Neuronal stem cell (in vitro differentiated cells): ENCODE measurements at regions not wholly inside any gene's neighbourhood (a gene's known extent, or its start where the extent isn't known, plus 50 kb on each side); places are given as distances from the start of the nearest gene placed in this dataset.

Experiments used
- DNase-seq: peaks from one replicate; pipeline ENCODE4 v3.0.0-alpha.2; 2013; ENCODE audit warnings: low spot score
- H2AFZ ChIP-seq: one replicate; pipeline ENCODE4 v1.6.1; 2013; ENCODE audit warnings: mild to moderate bottlenecking, low read length, inconsistent platforms
- H2AK5ac ChIP-seq: 2 replicates; pipeline ENCODE4 v1.6.1; 2013; ENCODE audit warnings: low read depth, mild to moderate bottlenecking, inconsistent platforms, low read length, moderate library complexity, mixed read lengths
- H2BK120ac ChIP-seq: 2 replicates; pipeline ENCODE4 v1.6.1; 2013; ENCODE audit warnings: low read depth, mild to moderate bottlenecking, inconsistent platforms, low read length, moderate library complexity, mixed read lengths
- H2BK12ac ChIP-seq: one replicate; pipeline ENCODE4 v1.6.1; 2013; ENCODE audit warnings: low read length, inconsistent platforms
- H2BK15ac ChIP-seq: 2 replicates; pipeline ENCODE4 v1.6.1; 2013; ENCODE audit warnings: mild to moderate bottlenecking, low read length, inconsistent platforms, mixed read lengths
- H2BK5ac ChIP-seq: one replicate; pipeline ENCODE4 v1.6.1; 2013; ENCODE audit warnings: inconsistent platforms, mild to moderate bottlenecking, low read length, moderate library complexity
- H3K14ac ChIP-seq: one replicate; pipeline ENCODE4 v1.6.1; 2013; ENCODE audit warnings: low read length, inconsistent platforms
- H3K18ac ChIP-seq: 2 replicates; pipeline ENCODE4 v1.6.1; 2013; ENCODE audit warnings: low read length, inconsistent platforms
- H3K23ac ChIP-seq: 2 replicates; pipeline ENCODE4 v1.6.1; 2013; ENCODE audit warnings: low read depth, mild to moderate bottlenecking, mixed read lengths, low read length, inconsistent platforms; ENCODE audit not compliant: poor library complexity
- H3K27ac ChIP-seq: replicated peaks from 3 replicates; pipeline ENCODE4 v1.5.1; 2013; ENCODE audit warnings: low read length, inconsistent platforms
- H3K27me3 ChIP-seq, 3 experiments: 2 replicates each; pipeline ENCODE4 v1.6.1; 2013; ENCODE audit warnings: low read length in 3 of 3, mild to moderate bottlenecking in 2 of 3, inconsistent platforms in 1 of 3, low read depth in 1 of 3, mixed read lengths in 1 of 3, moderate library complexity in 1 of 3; ENCODE audit not compliant: control insufficient read depth in 3 of 3, insufficient read depth in 3 of 3
- H3K36me3 ChIP-seq, 2 donors: replicated peaks in 1 of 2; 2 replicates each; pipeline ENCODE4 v1.6.1; 2013; ENCODE audit warnings: low read length in 2 of 2; ENCODE audit not compliant: control insufficient read depth in 2 of 2, insufficient read depth in 2 of 2
- H3K4ac ChIP-seq: 2 replicates; pipeline ENCODE4 v1.6.1; 2013; ENCODE audit warnings: inconsistent platforms, mild to moderate bottlenecking, low read length, moderate library complexity
- H3K4me1 ChIP-seq, 2 donors: 1 replicate in 1 of 2; 2 replicates in 1 of 2; pipeline ENCODE4 v1.6.1; 2013; ENCODE audit warnings: low read length in 2 of 2, low read depth in 1 of 2; ENCODE audit not compliant: control insufficient read depth in 2 of 2, insufficient read depth in 1 of 2
- H3K4me2 ChIP-seq: one replicate; pipeline ENCODE4 v1.6.1; 2013; ENCODE audit warnings: mild to moderate bottlenecking, low read length, inconsistent platforms; ENCODE audit not compliant: insufficient read depth, poor library complexity, severe bottlenecking
- H3K4me3 ChIP-seq, 2 donors: 2 replicates each; pipeline ENCODE4 v1.5.1; 2013; ENCODE audit warnings: low read length in 2 of 2, mild to moderate bottlenecking in 2 of 2, inconsistent platforms in 1 of 2, moderate library complexity in 1 of 2
- H3K79me1 ChIP-seq: one replicate; pipeline ENCODE4 v1.6.1; 2013; ENCODE audit warnings: low read depth, mild to moderate bottlenecking, inconsistent platforms, low read length, moderate library complexity
- H3K9ac ChIP-seq: one replicate; pipeline ENCODE4 v1.6.1; 2013; ENCODE audit warnings: mild to moderate bottlenecking, low read depth, low read length, inconsistent platforms; ENCODE audit not compliant: poor library complexity
- H3K9me3 ChIP-seq, 2 donors: replicated peaks in 1 of 2; 2 replicates each; pipeline versions ENCODE3 to v1.6.1; 2013; ENCODE audit warnings: low read length in 2 of 2, mild to moderate bottlenecking in 2 of 2, inconsistent platforms in 1 of 2, low read depth in 1 of 2, mixed read lengths in 1 of 2, moderate library complexity in 1 of 2; ENCODE audit not compliant: control insufficient read depth in 2 of 2, insufficient read depth in 1 of 2
- H4K8ac ChIP-seq: one replicate; pipeline ENCODE4 v1.6.1; 2013; ENCODE audit warnings: low read depth, mild to moderate bottlenecking, inconsistent platforms, low read length, moderate library complexity
- H4K91ac ChIP-seq: one replicate; pipeline ENCODE4 v1.6.1; 2013; ENCODE audit warnings: low read length, low read depth, mild to moderate bottlenecking, inconsistent platforms; ENCODE audit not compliant: poor library complexity
- WGBS, 2 donors: extraction: QIAGEN DNeasy Blood & Tissue Kit; methylation state at CpG; one replicate each; pipeline ENCODE4 v1.1.7; 2013; ENCODE audit warnings: missing lambda C conversion rate in 2 of 2, mixed read lengths in 1 of 2; ENCODE audit not compliant: insufficient read length in 2 of 2, insufficient replicate concordance in 1 of 2; ENCODE audit errors: extremely low coverage in 2 of 2; 5-methylcytosine and 5-hydroxymethylcytosine counted together

DNA sequence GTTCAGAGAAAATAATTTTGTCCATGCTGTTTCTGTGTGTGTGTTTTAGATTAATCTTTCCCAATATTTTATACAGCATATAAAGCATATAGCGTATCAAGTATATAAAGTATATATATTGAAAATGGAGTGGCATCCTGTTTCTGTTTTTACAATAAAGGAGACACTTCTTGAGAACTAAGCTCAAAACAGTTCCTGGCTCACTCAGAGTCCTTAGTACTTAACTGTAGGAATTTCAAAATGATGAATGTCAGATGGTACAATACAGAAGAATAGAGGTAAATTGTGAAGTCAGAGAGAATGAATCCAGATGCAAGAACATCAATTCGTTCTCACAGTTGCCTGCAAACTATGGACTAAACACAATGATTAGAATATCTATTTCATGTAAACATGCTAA lies 68.7 kb upstream of the TAS2R1 start:
- Histone ChIP-seq H3K4ac (no peak overlapping the region), H2BK12ac (no peak overlapping the region), H2BK5ac (no peak overlapping the region), H4K91ac (no peak overlapping the region), H3K27ac (no peak overlapping the region), H3K36me3 (no peaks in the 10 kb centered on the region), H4K8ac (no peak overlapping the region), H3K79me1 (no peaks in the 10 kb centered on the region), H3K4me1 (no peaks in the 10 kb centered on the region), H3K9me3 (no peaks in the 10 kb centered on the region), H2AK5ac (no peak overlapping the region), H2BK120ac (no peak overlapping the region), H3K9ac (no peak overlapping the region), H3K27me3 (no peaks in the 10 kb centered on the region), H3K14ac (no peak overlapping the region), H2BK15ac (no peak overlapping the region), H3K4me3 (no peak overlapping the region), H2AFZ (no peak overlapping the region), H3K23ac (no peak overlapping the region), H3K4me2 (no peak overlapping the region), H3K18ac (no peak overlapping the region)
- no CpG with 5 or more reads among the region's 2 CpGs for WGBS, 2 donors
- DNase-seq = no peak

DNA sequence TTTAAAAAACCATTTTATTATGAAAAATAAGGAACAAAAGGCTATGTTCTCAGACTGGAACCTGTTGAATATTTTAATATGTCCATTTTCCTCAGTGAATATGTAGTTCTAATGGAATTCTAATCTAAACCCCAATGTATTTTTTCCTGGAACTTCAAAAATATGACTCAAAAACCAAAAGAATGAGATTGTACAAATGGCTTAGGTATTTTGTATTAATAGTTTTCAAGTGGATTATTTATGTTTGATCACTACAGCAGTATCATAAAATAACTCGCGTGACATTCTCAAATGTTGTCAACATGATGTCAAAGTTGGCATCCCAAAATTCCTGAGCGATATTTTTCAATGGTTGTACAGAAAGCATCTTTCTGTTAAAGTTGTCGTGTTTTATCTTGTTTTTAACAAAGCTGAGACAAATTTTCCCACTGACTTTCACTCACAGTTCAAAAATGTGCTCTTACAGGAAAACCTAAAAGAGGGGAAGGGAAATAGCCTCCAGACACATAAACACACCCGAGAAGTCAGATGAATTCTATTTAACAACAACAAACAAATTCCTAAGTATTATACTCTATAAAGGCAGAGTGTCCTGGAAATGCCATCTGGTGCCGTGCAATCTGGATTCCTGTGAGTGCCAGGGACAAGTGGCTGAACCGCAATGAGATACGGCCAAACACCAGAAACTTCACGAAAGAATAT lies 68.1 kb upstream of the TAS2R1 start:
- Histone ChIP-seq H3K4me1 (no peaks in the 10 kb centered on the region), H3K4me3 (no peak overlapping the region), H2AFZ (no peak overlapping the region), H3K4ac (no peak overlapping the region), H2BK15ac (no peak overlapping the region), H3K9me3 (no peaks in the 10 kb centered on the region), H3K9ac (no peak overlapping the region), H4K91ac (no peak overlapping the region), H3K23ac (no peak overlapping the region), H2AK5ac (no peak overlapping the region), H3K36me3 (no peaks in the 10 kb centered on the region), H3K27ac (no peak overlapping the region), H4K8ac (no peak overlapping the region), H3K27me3 (no peaks in the 10 kb centered on the region), H2BK5ac (no peak overlapping the region), H3K79me1 (no peaks in the 10 kb centered on the region), H3K18ac (no peak overlapping the region), H2BK12ac (no peak overlapping the region), H2BK120ac (no peak overlapping the region), H3K14ac (no peak overlapping the region), H3K4me2 (no peak overlapping the region)
- WGBS, 2 donors = no CpG with 5 or more reads among the region's 9 CpGs
- DNase-seq = no peak

DNA sequence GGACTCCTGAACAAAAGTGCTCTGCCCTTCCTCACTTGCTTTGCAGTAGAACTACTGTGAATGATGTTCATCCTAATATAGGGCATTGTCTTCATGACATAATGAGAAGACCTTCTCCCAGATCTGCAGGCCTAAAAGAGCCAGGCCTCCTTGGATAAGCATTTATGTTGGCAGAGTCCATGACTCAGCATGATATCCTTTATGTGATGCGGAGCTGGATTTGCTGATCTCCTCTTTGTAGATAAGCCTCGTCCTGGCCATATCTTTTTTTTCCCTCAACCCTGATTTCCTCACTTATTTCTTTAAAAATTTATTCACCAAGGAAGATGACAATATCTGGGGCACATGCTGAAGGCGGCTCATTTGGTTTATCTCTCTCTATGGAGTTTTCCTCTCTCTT lies 62.4 kb upstream of the TAS2R1 start:
- Histone ChIP-seq H3K4ac (no peak overlapping the region), H3K4me1 (peaks cover 0 to 2% of the 10 kb centered on the region in 2 donors), H2BK5ac (no peak overlapping the region), H2AK5ac (no peak overlapping the region), H3K27ac (no peak overlapping the region), H3K18ac (no peak overlapping the region), H3K23ac (no peak overlapping the region), H4K8ac (no peak overlapping the region), H3K9me3 (peaks cover 0 to 2% of the 10 kb centered on the region in 2 donors), H2BK15ac (no peak overlapping the region), H3K4me3 (no peak overlapping the region), H3K9ac (no peak overlapping the region), H2BK12ac (no peak overlapping the region), H3K36me3 (no peaks in the 10 kb centered on the region), H4K91ac (no peak overlapping the region), H2BK120ac (no peak overlapping the region), H3K4me2 (no peak overlapping the region), H3K79me1 (no peaks in the 10 kb centered on the region), H3K27me3 (no peaks in the 10 kb centered on the region), H2AFZ (no peak overlapping the region), H3K14ac (no peak overlapping the region)
- no peak for DNase-seq
- WGBS, 2 donors = no CpG with 5 or more reads among the region's 3 CpGs

DNA sequence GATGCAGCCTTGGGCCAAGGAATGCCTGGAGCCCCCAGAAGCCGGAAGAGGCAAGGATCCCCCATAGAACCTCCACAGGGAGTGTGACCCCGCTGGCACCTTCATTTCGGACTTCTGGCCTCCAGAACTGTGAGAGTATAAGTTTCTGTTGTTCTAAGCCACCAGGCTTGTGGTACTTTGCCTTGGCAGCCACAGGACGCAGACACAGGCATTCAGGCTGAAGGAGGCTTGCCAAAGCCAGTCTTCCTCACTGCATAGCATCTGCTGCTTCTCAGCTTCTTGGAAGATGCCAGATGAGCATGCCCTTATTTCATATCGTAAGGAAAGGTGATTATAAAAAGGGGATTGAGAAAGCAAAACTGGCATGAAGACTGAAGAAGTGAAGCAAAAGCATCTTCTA lies 61.1 kb upstream of the TAS2R1 start:
- no peak overlapping the region for H3K18ac ChIP-seq
- no peak overlapping the region for H3K4ac ChIP-seq
- no peak for DNase-seq
- no peak overlapping the region for H3K27ac ChIP-seq
- H3K4me1 ChIP-seq = peaks cover 0 to 2% of the 10 kb centered on the region in 2 donors
- H3K36me3 ChIP-seq = no peaks in the 10 kb centered on the region
- H2AFZ ChIP-seq = no peak overlapping the region
- peak overlapping the region; percentile 32 for H2AK5ac ChIP-seq
- H2BK12ac ChIP-seq = no peak overlapping the region
- no peak overlapping the region for H3K14ac ChIP-seq
- no peak overlapping the region for H2BK120ac ChIP-seq
- H2BK15ac ChIP-seq = no peak overlapping the region
- no peaks in the 10 kb centered on the region for H3K27me3 ChIP-seq
- no peak overlapping the region for H3K23ac ChIP-seq
- H3K4me2 ChIP-seq = no peak overlapping the region
- no peak overlapping the region for H4K91ac ChIP-seq
- H2BK5ac ChIP-seq = no peak overlapping the region
- no peak overlapping the region for H3K9ac ChIP-seq
- H3K4me3 ChIP-seq = no peak overlapping the region
- no peak overlapping the region for H4K8ac ChIP-seq
- WGBS, 2 donors = no CpG with 5 or more reads among the region's 5 CpGs
- H3K79me1 ChIP-seq = no peaks in the 10 kb centered on the region
- H3K9me3 ChIP-seq = peaks cover 0 to 3% of the 10 kb centered on the region in 2 donors
